Duodenal mucosa (tissue), 2 donors: ENCODE measurements at regions not wholly inside any gene's neighbourhood (a gene's known extent, or its start where the extent isn't known, plus 50 kb on each side); places are given as distances from the start of the nearest gene placed in this dataset.

ENCODE experiments used
- H3K27ac ChIP-seq: one replicate; pipeline ENCODE4 v1.7.0; 2013; ENCODE audit warnings: low read depth, low read length
- H3K27me3 ChIP-seq, 2 donors: one replicate each; pipeline ENCODE4 v1.7.0; 2013; ENCODE audit warnings: low read length in 2 of 2, control low read depth in 1 of 2; ENCODE audit not compliant: insufficient read depth in 2 of 2, control insufficient read depth in 1 of 2
- H3K36me3 ChIP-seq, 2 donors: one replicate each; pipeline ENCODE4 v1.7.0; 2013; ENCODE audit warnings: low read length in 2 of 2, control low read depth in 1 of 2; ENCODE audit not compliant: insufficient read depth in 2 of 2, control insufficient read depth in 1 of 2
- H3K4me1 ChIP-seq, 2 donors: one replicate each; pipeline ENCODE4 v1.7.0; 2013; ENCODE audit warnings: low read length in 2 of 2, control low read depth in 1 of 2; ENCODE audit not compliant: insufficient read depth in 2 of 2, control insufficient read depth in 1 of 2
- H3K4me3 ChIP-seq, 2 donors: one replicate each; pipeline ENCODE4 v1.7.0; 2013; ENCODE audit warnings: low read length in 2 of 2, low read depth in 1 of 2
- H3K9ac ChIP-seq, 2 donors: one replicate each; pipeline ENCODE4 v1.7.0; 2013; ENCODE audit warnings: low read length in 2 of 2, low read depth in 1 of 2
- H3K9me3 ChIP-seq, 2 donors: one replicate each; pipeline ENCODE4 v1.7.0; 2013; ENCODE audit warnings: low read length in 2 of 2, control low read depth in 1 of 2; ENCODE audit not compliant: control insufficient read depth in 1 of 2

DNA sequence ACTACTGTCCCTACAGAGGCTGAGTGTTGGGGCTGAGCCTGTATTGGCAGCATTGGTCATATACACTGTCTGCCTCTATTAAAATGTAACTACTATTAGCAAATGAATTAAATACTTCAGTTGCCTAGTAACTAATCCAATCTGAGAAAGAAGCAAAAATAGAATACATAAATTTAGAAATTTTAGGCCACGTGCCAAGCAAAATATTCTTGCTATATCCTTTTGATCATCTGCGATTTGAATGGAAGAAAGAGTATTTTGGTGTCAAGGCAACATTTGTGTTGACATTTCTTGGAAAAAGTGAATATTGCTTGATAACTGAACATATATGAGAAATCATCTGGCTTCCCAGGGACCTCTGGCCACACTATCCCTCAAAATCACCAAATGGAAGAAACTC, 148.2 kb upstream of the TOPAZ1 start:
- H3K4me1 ChIP-seq: no peaks in the 10 kb centered on the region
- H3K36me3 ChIP-seq: no peaks in the 10 kb centered on the region
- H3K9me3 ChIP-seq: no peaks in the 10 kb centered on the region
- H3K27me3 ChIP-seq: peaks cover 0 to 3% of the 10 kb centered on the region in 2 donors
- H3K27ac ChIP-seq: no peak overlapping the region
- H3K4me3 ChIP-seq: no peak overlapping the region
- H3K9ac ChIP-seq: no peak overlapping the region

DNA sequence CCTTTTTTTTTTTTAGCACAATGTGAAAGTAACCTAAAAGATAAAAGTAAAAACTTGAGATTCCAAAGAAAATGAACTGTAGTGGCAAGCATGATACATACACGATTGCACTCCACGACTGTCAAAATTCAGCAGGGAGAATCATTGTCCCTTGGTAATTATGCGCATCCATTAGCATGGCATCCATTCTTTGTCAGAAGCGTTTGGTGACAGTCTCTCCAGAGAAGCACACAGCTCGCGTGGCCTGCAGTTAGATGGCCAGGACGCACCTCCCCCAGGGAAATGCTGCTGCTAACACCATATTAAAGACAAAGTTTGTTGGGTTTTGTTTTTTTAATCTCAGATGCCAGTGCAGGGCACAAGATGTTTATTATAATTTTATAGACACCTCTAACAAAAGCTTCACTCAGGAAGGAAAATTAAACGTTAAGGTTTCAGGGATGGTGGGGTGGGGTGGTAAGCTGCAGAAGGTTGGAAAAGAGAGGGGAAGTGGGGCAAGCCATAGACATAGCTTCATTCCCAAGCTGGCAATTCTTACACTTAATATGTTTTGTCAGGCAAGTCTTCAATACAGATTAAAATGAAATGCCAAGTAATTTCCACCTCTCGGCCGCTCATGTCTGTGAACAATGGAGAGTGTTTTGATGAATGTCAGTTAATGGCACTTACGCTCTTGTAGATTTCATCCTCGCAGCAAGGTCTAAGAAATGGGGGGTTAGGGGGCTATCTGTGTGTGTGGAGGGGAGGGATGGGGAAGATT, 142.8 kb upstream of the TOPAZ1 start:
- no peak overlapping the region for H3K4me3 ChIP-seq
- no peak overlapping the region for H3K9ac ChIP-seq
- H3K4me1 ChIP-seq: no peaks in the 10 kb centered on the region
- H3K9me3 ChIP-seq: no peaks in the 10 kb centered on the region
- no peaks in the 10 kb centered on the region for H3K27me3 ChIP-seq
- H3K27ac ChIP-seq: no peak overlapping the region
- H3K36me3 ChIP-seq: no peaks in the 10 kb centered on the region

DNA sequence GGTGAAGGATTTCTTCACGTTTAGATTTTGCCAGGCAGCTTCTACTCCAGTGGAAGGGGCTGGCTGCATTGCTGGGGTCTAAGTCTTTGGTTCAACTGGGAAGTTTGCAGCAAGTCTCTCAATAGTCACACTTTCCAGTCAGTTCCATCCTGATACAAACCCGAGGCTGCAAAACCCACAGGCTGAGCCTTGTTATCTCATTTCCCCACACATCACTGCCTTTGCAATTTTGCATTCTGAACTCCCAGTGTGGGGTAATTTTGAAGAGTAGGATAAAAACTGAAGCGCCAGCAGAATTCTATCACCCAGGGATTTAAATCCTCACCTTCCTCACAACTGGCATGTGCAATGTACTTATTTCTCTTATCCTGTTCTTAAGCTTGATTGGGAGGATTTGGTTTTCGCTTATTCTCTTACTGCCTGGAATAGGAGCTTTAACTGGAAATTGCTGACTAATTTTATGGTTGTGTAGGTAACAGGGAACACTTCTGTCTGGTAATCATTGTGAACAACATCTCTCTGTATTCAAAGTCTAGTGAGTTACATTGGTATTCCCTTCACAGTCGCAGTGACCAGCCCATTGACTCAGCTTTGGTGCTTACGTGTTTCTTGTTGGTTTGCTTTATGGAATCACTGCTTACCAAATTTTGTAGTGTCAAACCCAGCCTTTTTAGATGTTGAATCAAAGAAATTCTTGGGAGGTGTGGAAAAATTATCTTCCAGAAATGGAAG, 142.0 kb upstream of the TOPAZ1 start:
- Histone ChIP-seq H3K27ac (no peak overlapping the region), H3K4me3 (no peak overlapping the region), H3K4me1 (no peaks in the 10 kb centered on the region), H3K9ac (no peak overlapping the region), H3K27me3 (no peaks in the 10 kb centered on the region), H3K36me3 (no peaks in the 10 kb centered on the region), H3K9me3 (no peaks in the 10 kb centered on the region)

DNA sequence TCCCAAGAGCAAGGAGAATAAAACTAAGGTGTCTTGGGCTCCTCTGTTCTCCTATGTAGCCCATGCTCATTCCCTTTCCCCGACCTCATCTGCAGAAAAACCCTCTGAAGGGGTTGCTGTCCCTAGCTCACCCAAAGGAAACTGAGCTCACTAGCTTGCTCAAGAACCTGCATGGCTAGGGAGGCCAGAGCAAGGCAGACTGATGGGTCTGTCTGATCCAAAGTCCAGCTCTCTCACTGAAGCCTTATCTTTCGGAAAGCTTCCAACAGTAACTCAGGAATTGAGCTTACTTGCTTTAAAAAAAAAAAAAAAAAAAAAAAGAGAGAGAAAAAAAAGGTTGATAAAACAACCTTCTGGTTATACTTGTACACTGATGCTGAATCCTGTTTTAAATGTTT, 141.4 kb upstream of the TOPAZ1 start:
- no peaks in the 10 kb centered on the region for H3K9me3 ChIP-seq
- no peak overlapping the region for H3K4me3 ChIP-seq
- H3K27ac ChIP-seq: no peak overlapping the region
- no peaks in the 10 kb centered on the region for H3K27me3 ChIP-seq
- H3K36me3 ChIP-seq: no peaks in the 10 kb centered on the region
- no peaks in the 10 kb centered on the region for H3K4me1 ChIP-seq
- H3K9ac ChIP-seq: no peak overlapping the region

DNA sequence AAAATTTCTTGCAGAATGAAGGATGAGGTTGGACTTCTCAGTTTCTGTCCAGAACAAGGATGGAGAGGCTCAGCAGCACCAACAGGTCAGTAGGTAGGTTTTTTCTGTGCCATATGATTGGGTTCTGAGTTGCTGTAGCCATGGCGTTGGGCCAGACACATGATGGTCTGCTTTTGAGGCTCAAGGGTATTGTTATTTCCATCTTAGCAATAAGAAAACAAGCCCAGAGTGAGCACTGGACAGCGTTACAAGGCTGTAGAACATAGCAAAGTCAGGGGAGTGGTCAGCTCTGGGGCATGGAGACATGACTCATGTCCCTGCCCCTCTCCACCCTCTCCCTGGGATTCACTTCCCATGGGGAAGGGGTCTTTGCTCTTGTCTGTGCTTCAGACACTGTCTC, 137.6 kb upstream of the TOPAZ1 start:
- H3K9me3 ChIP-seq: no peaks in the 10 kb centered on the region
- no peaks in the 10 kb centered on the region for H3K27me3 ChIP-seq
- peaks cover 0 to 4% of the 10 kb centered on the region in 2 donors for H3K4me1 ChIP-seq
- no peaks in the 10 kb centered on the region for H3K36me3 ChIP-seq
- no peak overlapping the region for H3K4me3 ChIP-seq
- H3K9ac ChIP-seq: no peak overlapping the region
- no peak overlapping the region for H3K27ac ChIP-seq

DNA sequence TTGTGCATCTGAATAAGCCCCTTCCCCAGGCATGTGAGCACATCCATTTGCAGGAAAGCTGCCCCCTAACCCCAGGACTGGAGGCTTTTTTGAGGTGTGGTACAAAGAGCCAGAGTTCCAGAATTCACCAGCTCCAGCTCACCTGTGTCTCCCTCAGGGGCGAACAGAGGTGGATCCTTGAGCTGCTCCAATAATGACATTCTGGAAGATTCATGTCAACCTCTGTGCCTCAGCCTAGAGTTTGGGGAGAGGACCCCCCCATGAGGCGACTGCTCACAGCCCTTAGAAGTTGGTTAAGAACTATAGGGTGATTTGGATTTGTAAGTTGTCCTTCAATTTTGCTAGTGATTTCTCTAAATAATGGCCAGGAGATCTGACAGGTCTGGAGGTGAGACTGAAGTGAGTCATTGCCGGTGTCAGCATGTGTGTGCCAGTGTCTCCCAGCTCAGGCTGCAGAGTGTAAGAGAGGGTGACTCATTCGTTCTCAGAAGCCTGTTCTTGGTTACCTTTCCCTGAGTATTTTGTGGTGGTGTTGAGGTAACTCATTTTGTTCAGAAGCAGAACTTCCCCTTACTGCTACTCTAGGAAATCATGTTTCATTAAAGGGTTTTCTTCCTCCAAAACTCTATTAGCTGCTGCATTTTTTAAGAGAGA, 136.9 kb upstream of the TOPAZ1 start:
- no peak overlapping the region for H3K27ac ChIP-seq
- no peaks in the 10 kb centered on the region for H3K9me3 ChIP-seq
- H3K36me3 ChIP-seq: no peaks in the 10 kb centered on the region
- H3K27me3 ChIP-seq: no peaks in the 10 kb centered on the region
- peaks cover 0 to 4% of the 10 kb centered on the region in 2 donors for H3K4me1 ChIP-seq
- H3K9ac ChIP-seq: no peak overlapping the region
- H3K4me3 ChIP-seq: no peak overlapping the region

DNA sequence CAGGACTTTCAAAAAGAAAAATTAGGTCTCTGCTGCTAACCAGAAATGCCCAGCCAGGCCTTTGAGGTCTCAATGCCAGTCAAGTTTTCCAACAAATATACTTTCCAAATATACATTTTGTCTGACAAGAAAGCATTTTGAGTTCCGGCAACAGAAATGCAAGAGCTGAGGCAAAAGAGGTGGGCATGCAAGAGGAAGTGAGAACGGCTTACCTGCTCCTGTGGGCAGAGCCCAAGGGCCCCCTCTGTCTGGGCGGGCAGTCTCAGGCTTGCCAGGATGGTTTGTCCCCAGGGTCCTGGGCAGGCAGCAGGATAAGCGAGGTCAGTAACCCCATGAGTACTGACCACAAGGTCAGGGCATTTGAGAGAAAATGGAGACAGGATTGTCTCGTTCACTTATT, 136.1 kb upstream of the TOPAZ1 start:
- Histone ChIP-seq H3K4me3 (no peak overlapping the region), H3K27me3 (no peaks in the 10 kb centered on the region), H3K4me1 (peaks cover 0 to 4% of the 10 kb centered on the region in 2 donors), H3K36me3 (no peaks in the 10 kb centered on the region), H3K9ac (no peak overlapping the region), H3K27ac (no peak overlapping the region), H3K9me3 (no peaks in the 10 kb centered on the region)

DNA sequence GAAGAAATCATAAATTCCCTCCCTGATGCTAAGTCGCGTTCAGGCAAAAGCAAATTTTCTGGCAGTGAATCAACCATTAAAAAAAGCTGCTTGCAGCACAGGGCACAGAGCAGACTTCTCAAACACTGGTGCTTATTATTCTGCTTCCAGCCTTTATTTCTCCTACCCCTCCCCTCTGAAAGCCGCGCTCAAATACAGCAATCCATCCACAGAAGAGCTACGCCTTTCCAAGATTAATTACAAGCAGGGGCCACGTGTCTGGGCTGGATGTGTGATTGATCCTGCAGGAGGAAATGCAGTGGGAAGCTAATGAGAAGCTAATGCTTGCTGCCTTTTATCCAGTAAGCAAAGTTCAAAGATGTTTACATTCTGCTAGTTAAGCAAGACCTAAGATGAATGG, 134.9 kb upstream of the TOPAZ1 start:
- H3K4me1 ChIP-seq: peaks cover 0 to 4% of the 10 kb centered on the region in 2 donors
- no peaks in the 10 kb centered on the region for H3K36me3 ChIP-seq
- H3K27ac ChIP-seq: no peak overlapping the region
- no peaks in the 10 kb centered on the region for H3K9me3 ChIP-seq
- H3K4me3 ChIP-seq: no peak overlapping the region
- H3K27me3 ChIP-seq: no peaks in the 10 kb centered on the region
- H3K9ac ChIP-seq: no peak overlapping the region

DNA sequence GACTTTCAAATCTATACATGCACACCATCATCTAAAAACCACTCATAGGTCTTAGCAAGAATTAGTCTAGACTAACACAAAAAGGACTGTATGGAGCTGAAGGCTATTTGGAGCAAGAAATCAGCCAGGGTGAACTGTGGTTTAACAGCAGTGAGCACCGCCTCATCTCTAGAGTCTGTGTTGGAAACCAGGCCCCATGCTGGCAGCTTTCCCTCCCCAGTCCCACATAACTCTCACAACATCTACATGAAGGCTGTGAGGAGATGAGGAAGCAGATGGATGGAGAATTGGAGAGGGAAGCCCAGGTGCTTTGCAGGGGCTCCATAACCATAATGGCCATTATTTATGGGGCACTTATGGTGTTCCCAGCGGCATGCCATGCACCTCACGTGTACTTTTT, 133.2 kb upstream of the TOPAZ1 start:
- Histone ChIP-seq H3K36me3 (no peaks in the 10 kb centered on the region), H3K4me3 (no peak overlapping the region), H3K27me3 (no peaks in the 10 kb centered on the region), H3K27ac (no peak overlapping the region), H3K9ac (no peak overlapping the region), H3K4me1 (peaks cover 0 to 4% of the 10 kb centered on the region in 2 donors), H3K9me3 (no peaks in the 10 kb centered on the region)

DNA sequence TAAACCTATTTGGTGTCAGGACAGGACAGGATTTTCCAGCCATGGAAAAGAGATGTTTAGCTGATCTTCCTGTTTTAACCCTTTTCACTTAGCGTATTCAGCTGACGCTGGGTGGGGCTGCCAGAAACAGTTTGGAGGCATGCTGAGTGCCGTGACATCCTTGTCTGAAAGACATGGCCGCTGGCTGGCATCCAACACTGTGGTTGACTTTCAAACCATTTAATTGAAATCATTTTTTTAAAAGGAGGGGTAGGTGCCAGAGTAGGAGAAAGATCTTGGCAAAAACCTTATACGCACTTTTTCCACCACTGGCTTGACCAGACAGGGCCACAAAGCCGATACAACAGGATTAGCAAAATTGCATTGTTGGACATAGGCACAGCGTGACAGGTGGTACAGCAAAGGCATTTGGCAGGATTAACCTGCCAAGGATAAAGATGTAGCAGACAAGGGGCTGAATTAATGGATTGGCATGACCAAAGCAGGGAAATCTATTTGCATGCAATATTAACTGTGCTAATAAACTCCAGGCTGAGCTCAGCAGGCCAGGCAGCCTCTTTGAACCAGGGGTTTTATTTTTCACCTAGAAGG, 131.8 kb upstream of the TOPAZ1 start:
- peaks cover 0 to 4% of the 10 kb centered on the region in 2 donors for H3K4me1 ChIP-seq
- H3K27me3 ChIP-seq: peaks cover 0 to 3% of the 10 kb centered on the region in 2 donors
- no peak overlapping the region for H3K27ac ChIP-seq

More for the DNA sequence above, 131.8 kb upstream of the TOPAZ1 start:
- Histone ChIP-seq H3K9ac (no peak overlapping the region), H3K4me3 (no peak overlapping the region), H3K9me3 (no peaks in the 10 kb centered on the region), H3K36me3 (no peaks in the 10 kb centered on the region)
